HG02678 (cell line): ENCODE measurements at regions not wholly inside any gene's neighbourhood (a gene's known extent, or its start where the extent isn't known, plus 50 kb on each side); places are given as distances from the start of the nearest gene placed in this dataset.
"Not testable (repeated sequence)": the region's sequence is repeated elsewhere in the genome, so short reads cannot be mapped to it uniquely, and the experiment has no call there.

ENCODE experiments used
- ATAC-seq: cut with Tn5 transposase; IDR thresholded peaks from one replicate; pipeline ENCODE4 v1.9.1; 2021; ENCODE audit warnings: mild to moderate bottlenecking, moderate library complexity; ENCODE audit not compliant: unreplicated experiment

GRCh38 chr1:177432897-177433296, 262.1 kb downstream of the BRINP2 start:
- ATAC-seq, result no peak

- no peak for ATAC-seq
These were observed 260.4 kb downstream of the BRINP2 start for GRCh38 chr1:177431123-177431522.

- no peak for ATAC-seq
These were observed 258.5 kb downstream of the BRINP2 start for GRCh38 chr1:177429234-177429633.

GRCh38 chr1:177427811-177428210, 257.1 kb downstream of the BRINP2 start:
- no peak for ATAC-seq

GRCh38 chr1:177426497-177426896, 255.7 kb downstream of the BRINP2 start:
- ATAC-seq, result no peak

GRCh38 chr1:177425199-177425598, 254.4 kb downstream of the BRINP2 start:
- no peak for ATAC-seq

GRCh38 chr1:177424744-177425143, 254.0 kb downstream of the BRINP2 start:
- ATAC-seq, result no peak

GRCh38 chr1:177423090-177423489, 252.3 kb downstream of the BRINP2 start:
- ATAC-seq, result no peak

- no peak for ATAC-seq
These were observed 243.3 kb downstream of the BRINP2 start for GRCh38 chr1:177413982-177414596.

GRCh38 chr1:177411381-177411780, 240.6 kb downstream of the BRINP2 start:
- ATAC-seq, result no peak

- no peak for ATAC-seq
These were observed 239.5 kb downstream of the BRINP2 start for GRCh38 chr1:177410179-177410766.

- ATAC-seq, result not testable (repeated sequence)
These were observed 235.6 kb downstream of the BRINP2 start for GRCh38 chr1:177406323-177406722.

GRCh38 chr1:177392336-177392735, 221.6 kb downstream of the BRINP2 start:
- no peak for ATAC-seq

- ATAC-seq, result no peak
These were observed 215.3 kb downstream of the BRINP2 start for GRCh38 chr1:177385760-177386698.

- no peak for ATAC-seq
These were observed 213.7 kb downstream of the BRINP2 start for GRCh38 chr1:177384461-177384860.

GRCh38 chr1:177383715-177384114, 213.0 kb downstream of the BRINP2 start:
- no peak for ATAC-seq

- ATAC-seq, result no peak
These were observed 207.1 kb downstream of the BRINP2 start for GRCh38 chr1:177377866-177378265.

- no peak for ATAC-seq
These were observed 197.5 kb downstream of the BRINP2 start for GRCh38 chr1:177368255-177368654.

- ATAC-seq, result no peak
These were observed 195.3 kb downstream of the BRINP2 start for GRCh38 chr1:177366091-177366490.

- ATAC-seq, result no peak
These were observed 190.0 kb downstream of the BRINP2 start for GRCh38 chr1:177360791-177361190.

- ATAC-seq, result no peak
These were observed 186.1 kb downstream of the BRINP2 start for GRCh38 chr1:177356674-177357435.
